GM19395 (cell line): ENCODE measurements at regions not wholly inside any gene's neighbourhood (a gene's known extent, or its start where the extent isn't known, plus 50 kb on each side); places are given as distances from the start of the nearest gene placed in this dataset.

ENCODE experiments used
- ATAC-seq: cut with Tn5 transposase; IDR thresholded peaks from one replicate; pipeline ENCODE4 v1.9.1; 2021; ENCODE audit warnings: mild to moderate bottlenecking, moderate library complexity; ENCODE audit not compliant: unreplicated experiment

DNA sequence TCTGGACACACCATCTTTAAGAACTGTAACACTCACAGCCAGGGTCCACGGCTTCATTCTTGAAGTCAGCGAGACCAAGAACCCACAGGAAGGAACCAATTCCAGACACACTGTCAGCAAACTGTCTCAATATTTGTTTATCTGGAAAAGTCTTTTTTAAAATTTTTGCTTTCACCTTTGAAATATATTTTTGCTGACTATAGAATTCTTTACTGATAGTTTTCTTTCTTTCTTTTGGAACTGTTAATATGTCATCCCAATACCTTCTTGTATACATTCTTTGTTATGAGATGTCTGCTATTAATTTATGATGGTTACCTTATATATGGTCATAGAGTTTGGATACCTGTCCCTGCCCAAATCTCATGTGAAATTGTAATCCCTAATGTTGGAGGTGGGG is 145.1 kb upstream of the IRX4 start:
- ATAC-seq: no peak

DNA sequence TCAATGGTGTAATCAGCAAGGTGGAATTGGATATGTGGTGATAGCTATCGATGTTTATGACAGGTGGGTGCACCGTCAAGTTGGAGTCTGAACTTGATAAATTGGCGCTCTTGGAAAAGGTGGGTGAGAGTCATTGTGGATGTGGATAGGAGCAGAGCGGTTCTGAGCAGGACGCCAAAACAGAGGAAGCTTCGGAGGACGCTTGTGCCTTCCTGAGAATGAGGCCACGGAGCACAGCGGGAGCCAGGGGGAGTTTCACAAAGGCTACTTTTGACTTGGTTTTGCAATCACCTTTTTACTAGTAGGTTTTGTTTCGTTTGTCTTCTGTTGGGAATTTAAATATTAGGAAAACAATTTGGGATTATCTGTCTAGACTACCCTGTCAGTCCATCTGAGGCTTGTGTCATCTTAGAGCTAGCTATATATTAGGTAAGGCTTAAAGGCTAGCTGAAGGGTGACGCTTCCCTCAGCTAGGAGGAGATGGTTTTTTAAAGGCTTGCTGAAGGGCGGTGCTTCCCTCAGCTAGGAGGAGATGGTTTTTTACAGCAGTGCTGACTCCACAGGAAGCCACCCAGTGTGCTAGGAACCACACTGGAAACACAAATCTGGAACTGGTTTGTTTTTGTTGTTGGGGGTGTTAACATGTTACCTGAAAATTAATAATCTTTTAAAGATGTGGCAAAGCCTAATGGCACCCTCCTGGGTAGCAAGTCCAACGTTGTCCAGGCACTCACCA is 142.4 kb upstream of the IRX4 start:
- no peak for ATAC-seq

DNA sequence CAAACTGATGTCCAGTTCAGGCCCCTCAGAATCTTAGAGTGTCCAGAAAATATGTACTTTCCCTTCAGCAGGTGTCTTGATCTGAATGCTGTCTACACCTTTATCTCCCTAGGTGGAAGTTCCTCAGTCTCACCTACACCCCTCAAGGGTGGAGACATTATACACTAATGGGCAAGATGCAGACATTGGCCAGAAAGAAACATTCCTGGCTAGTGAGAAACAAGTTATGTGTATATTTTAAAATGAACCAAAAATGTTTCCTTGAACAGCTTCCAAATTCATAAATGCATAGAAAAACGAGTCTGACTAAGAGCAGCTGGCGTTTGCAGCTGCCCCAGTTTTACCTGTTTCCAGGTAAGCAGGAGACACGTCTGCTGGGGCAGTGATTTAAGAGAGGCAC is 140.5 kb upstream of the IRX4 start:
- no peak for ATAC-seq

DNA sequence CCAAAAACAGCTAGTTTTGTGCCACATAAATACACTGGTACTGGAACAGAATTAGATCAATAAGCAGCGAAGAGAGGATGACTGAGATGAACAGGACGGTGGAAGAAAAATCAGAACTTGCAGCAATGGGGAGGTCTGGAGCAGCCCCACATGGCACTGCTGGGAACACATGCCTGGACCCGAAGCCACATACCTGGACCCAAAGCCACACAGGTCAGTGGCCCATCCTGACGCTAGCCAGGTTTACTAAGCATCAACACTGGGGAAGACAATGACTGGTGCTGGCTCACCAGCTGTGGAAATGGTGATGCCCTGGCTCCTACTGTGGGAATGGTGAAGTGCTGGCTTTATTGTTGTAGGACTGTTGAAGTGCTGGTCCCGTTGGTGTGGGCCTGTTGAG is 139.7 kb upstream of the IRX4 start:
- no peak for ATAC-seq

DNA sequence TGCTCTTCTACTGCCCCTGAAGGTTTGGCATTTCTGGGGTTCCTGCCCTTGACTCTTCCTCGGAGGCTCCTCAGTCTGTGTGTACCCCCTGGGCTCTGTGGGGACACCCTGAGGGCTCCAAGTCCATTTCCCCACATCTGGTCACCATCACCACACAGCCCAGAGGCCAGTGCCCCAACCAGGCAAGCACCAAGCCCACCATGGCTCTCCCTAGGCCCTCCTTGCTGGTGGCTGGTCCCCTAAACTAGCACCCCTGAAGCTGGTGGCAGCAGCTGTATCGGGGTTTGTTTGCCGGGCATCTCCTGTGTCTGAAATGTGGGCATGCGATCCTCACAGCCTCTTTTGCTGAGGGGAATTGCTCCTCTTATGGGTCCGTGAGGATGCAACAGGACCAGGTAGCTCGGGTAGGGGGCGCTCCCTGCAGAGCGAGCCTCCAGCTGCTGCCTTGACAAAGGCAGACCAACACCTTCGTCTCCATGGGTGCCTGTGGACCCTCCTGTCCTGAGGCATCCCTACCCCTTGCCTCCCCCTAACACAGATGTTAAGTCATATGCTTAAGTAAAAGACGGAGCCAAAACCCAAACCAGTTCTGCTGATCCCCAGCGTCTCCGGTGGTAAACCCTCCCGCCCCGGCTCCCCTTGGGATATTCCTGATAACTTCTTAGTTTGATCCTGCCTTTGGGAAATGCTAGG is 138.9 kb upstream of the IRX4 start:
- no peak for ATAC-seq

DNA sequence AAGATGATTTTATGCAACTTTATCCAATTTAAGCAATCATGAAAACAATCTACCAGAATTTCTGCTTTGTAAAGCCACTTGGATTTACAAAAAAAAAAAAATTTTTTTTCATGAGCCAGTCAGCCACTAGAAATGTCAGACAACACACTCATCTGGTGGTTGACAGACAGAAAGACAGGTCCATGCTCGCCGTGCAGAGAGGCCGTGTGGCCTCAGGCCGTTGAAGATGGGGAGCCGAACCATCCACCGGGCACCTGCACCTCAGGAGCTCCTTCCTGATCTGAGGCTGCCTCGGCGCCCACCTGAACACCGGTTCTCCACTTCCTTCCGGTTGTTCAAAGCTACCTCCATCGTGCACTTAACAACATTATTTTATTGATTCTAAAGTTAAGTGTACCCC is 138.0 kb upstream of the IRX4 start:
- ATAC-seq: no peak

DNA sequence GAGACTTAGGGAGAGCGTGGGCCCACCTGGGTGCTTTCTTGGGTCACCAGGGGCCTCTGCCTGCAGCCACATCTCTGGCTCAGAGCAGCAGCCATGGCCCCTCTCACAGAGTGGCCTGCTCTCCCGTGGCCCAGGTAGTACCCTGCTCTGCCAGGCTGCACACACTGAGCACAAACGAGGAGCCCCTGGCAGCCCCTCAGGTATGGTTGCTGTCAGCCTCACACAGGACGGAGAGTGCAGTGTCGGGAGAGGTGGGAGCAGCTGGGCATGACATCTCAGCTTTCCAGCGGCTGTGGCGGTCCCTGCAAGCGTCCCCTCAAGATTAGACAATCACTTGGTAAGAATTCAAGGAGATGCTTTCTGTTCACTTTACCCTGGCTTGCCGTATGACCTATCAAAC is 137.0 kb upstream of the IRX4 start:
- no peak for ATAC-seq

DNA sequence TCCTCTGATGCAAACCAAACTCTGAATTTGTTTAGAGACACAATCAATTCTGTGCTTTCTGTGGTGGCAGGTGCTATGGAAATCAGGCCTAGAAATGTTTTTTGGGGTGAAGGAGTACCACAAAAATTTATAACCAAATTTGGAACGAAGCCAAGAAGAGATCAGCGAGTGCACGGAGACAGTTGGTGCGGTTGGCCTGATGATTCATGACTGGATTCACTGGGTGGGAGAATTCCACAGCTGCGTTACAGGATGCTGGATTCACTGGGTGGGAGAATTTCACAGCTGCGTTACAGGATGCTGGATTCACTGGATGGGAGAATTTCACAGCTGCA is 135.6 kb upstream of the IRX4 start:
- ATAC-seq: no peak

DNA sequence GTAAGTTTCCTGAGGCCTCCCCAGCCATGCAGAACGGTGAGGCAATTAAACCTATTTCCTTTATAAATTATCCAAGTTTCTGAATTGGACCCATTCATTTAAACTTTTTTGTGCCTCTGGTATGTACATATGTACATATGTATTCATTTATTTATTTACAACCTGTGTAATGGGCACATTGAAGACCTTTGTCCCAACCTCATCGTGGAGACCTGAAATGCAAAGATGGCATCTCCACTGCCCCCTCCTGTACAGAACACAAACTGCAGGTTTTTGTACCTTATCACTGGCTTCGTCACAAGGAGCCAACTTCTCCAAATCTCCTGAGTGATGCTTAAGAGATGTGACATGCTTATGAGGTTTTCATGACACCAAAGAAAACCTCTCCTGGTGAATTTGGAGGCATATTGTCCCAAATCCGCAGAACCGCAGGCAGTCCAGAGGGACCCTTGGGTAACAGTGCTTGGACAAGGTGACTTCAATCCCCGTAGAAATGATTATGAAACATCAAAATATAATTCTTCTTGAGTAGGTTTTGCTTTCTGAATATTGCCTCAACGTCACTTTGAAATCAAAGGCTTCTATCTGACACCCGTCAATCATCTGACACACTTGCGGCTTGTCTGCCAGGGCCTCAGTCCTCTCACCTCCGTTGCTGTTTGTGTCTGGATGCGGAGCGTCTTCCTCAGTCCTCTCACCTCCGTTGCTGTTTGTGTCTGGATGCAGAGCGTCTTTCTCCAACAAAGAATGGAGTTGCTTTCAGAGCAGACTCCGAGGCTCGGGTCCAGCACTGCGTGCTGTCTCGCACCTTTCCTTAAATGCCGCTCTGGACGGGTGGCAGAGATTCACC is 135.0 kb upstream of the IRX4 start:
- ATAC-seq: no peak

DNA sequence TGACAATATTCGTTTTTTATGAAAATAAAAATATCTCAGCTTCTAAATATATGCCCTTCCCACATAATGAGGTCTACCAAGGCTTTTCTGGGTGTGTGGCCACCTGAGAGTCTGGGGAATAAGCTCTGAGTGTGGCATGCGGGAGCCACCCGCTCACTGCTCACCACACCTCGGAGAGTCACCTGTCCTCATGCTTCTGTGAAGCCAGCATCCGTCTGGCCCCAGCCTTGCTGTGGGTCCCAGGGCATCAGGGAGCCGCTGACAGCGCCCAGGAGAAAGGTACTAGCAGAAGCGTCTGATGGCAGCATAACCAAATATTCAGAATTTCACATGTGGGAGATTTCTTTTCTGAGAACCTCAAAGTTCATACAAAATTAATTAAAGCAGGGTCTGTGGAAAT is 133.2 kb upstream of the IRX4 start:
- ATAC-seq: no peak

DNA sequence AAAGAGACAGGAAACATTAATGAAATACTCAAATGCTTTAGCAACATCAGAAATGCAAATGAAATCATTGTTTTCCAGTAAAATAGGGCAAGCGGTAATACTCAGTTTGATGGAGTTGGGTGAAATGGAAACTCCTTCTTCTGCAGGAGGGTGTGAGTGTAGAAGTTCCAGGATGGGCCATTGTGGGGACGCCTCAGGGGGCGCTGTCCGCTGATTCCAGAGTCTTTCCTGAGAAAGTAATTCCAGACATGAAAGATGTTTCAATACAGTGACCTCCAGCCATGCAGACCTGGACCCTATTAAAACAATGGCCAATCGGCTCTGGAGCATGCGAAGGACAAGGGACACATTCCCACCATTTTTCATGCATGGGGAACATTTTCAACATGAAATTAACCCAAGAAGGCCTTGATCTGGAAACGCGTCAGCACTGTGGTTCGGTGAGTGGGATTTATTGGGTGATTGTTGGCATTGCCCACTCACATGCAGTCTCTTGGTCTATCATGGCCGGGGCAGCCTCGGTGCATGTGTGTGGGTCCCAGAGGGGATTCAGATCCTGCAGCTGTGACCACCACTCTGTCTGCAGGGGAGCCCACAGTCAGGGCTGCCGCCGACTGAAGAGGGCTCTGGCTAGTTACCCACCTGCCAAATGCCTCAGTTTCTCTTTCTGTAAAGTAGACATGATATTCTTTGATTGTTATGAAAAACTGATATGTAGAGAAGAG is 132.6 kb upstream of the IRX4 start:
- no peak for ATAC-seq

DNA sequence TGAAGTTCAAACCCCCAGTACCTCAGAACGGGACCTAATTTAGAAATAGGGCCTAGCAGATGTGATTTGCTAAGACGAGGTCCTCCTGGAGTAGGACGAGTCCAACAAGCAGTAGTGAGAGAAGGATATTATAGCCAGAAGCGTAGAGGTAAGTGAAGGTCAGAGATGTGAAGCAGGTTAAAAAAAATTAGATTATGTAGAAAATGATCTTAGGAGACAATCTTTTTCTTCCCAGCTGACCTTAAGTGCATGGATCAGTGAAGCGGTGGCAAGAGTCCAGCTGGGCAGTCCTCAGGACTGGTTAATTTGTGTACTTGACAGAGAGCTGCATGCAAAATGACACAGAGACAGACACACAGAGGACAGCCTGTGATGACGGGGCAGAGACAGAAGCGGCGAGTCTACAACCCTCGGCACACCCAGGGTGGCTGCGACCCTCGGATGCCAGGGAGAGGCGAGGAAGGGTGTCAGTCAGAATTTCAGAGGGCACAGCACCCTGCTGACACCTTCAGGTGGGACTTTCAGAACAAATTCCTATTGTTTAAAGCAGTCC is 131.4 kb upstream of the IRX4 start:
- no peak for ATAC-seq

DNA sequence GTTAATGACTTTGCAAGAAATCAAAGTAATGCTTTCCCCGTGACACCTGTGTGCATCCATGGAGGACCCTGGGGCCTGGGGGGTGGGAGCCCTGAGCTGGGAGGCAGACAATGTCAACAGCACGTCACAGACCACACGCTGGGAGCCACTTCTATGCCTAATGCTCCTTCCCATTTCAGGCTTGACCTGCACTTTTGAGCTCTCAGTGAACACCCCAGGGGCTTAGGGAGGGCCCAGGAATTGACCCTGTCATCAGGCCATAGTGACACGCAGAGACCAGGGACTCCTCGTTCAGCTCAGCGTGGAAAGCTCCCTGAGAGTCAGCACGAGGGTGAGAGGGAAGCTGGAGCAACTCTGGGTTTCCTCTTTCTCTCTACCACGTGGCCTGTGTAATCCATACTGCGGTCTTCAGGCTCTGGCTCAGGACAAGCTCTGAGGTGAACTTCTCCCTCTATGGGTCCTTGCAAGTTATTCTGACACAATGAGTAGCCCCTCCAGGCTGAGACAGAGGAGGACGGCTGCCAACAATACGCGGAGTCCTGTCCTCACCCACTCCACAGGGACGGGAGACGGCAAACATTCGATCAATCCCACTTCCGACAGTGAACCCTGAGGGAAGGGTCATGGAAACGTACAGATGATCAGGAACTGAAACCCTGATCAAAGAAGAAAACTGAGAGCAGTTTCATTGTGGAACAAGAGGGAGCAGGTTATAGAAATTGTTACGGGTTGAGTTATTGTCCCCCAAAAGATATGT is 130.8 kb upstream of the IRX4 start:
- no peak for ATAC-seq

DNA sequence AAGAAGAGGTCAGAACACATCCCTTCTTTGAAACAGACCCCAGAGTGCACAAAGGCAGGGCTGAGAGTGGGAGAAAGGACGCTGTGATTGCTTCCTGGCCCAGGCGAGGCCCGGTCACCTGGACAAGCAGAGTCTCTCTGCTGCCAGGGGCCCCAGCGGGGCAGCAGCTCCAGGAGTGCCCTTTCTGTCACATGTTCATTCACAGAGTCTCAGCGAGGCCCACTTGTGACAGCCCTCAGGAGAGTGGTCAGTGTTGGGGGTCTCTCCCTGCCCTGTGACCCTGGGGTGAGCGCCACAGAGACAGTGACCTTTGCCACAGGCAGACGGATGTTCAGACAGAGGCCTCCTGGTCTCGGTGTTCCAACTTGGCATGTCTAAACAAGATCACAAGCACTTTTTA is 130.2 kb upstream of the IRX4 start:
- no peak for ATAC-seq

DNA sequence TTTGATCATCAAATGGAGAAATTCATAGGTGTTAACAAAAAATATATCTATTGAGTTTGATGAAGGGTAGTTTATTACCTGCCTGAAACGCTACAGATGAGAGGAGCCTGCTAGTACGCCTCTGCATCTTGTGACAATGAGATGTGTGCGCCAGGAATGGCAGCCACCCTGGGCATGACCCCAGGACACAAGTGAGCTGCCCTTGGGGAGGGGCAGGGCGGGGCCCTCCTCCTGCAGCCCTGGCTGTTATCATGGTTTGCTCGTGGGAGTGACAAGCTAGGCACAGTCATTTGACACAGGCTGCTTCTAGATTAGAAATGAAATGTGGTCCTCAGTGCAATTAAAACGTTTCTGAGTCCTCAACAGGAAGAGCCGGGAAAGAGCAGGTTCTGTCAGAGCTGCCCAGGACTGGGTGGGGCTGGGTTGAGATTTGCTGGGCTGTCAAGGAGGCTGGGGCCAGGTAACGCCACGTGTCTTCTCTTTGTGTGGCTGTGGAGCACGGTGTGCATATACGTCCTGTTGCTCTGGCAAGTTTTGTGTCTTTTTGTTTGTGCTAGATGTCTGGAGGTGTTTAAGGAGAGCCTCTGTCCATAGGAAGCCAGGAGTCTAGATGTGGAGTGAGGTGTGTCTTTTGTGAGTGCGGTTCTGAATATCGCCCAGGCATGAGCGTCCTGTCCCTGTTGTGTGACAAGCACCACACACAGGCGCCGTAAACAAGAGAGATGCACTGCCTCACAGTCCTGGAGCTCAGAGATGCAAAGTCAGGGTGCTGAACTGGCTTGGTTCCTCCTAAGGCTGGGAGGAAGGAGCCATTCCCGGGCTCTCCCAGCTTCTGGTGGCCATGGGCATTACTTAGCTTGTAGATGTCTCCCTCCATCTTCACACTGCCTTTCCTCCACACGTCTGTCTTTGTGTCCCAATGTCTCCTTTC is 129.0 kb upstream of the IRX4 start:
- ATAC-seq: no peak

DNA sequence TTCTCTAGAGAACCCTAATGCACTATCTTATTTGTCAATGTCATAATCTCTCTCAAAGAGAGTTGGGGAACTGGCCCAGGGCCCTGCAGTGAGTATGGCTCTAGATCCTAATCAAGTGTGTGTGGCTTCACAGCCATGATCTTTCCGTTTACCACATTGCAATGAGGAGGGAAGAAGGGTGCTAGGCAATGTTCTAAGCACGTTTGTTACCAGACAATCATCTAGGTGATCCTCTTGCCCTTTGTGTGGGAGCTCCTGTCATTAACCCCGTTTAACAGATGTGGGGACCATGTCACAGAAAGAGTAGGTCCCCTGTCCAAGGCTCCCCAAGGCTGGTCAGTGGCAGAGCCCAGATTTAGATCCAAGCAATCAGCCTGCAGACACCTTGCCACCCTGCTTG is 128.2 kb upstream of the IRX4 start:
- ATAC-seq: no peak

DNA sequence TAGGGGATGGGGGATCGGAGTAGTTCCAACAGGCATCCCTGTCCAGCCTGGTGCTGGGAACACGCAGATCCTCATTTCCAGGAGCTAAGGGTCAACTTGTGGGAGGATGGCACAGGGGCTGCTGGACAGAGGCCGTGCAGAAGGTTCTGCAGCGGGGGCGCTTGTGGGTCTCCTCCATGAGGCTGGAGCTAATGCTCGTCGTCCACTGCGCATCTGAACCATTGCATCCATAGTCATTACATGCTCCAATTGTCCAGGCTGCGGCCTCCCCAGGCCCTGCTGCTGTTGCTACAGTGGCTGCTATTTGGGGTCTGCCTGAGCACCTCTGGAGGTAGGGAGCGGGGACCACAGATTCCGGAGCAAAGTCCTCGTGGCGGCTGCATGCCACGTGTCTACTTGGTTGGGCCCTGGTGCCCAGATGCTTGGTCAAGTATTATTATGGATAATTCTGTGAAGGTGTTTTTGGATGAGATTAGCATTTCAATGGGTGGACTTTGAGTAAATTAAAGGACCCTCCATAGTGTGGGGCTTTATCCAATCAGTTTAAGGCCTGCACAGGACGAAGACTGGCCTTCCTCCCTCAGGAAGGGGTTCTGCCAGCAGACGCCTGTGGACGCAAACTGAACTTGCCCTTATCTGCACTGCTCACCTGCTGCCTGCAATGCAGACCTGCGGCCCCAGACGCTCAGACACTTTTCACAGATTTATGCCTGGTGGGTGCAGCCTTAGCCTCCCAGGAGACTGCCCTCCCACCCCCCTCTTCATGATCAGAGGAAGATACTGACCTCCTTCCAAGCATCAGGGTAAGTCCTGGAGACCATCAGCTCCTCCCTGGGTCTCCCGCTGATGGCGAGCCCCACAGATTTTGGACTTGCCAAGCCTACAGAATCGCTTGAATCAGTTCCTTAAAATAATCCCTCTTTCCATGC is 127.5 kb upstream of the IRX4 start:
- ATAC-seq: no peak
